Astrocyte (in vitro differentiated cells and primary cell): ENCODE measurements at regions not wholly inside any gene's neighbourhood (a gene's known extent, or its start where the extent isn't known, plus 50 kb on each side); places are given as distances from the start of the nearest gene placed in this dataset.
"Not testable (repeated sequence)": the region's sequence is repeated elsewhere in the genome, so short reads cannot be mapped to it uniquely, and the experiment has no call there.

Experiments used
- DNase-seq: peaks from one replicate; pipeline ENCODE4 v3.0.0-alpha.2; 2010; ENCODE audit warnings: low read depth
- FAIRE-seq: peaks from 2 replicates; lab custom pipeline; 2011; peaks lifted over from hg19 to GRCh38; lab: Jason Lieb, UNC
- H2AFZ ChIP-seq: 2 replicates; pipeline ENCODE4 v1.6.0; 2012; ENCODE audit warnings: low read depth, low read length, inconsistent platforms
- H3K27ac ChIP-seq: 2 replicates; pipeline ENCODE4 v1.5.1; 2011; ENCODE audit warnings: low read depth, low read length, inconsistent platforms
- H3K27me3 ChIP-seq: 2 replicates; pipeline ENCODE4 v1.6.0; 2011; ENCODE audit warnings: low read length, inconsistent platforms; ENCODE audit not compliant: insufficient read depth
- H3K36me3 ChIP-seq: 2 replicates; pipeline ENCODE4 v1.5.1; 2011; ENCODE audit warnings: low read length, inconsistent platforms; ENCODE audit not compliant: insufficient read depth
- H3K4me1 ChIP-seq: 2 replicates; pipeline ENCODE4 v1.5.1; 2011; ENCODE audit warnings: low read length, inconsistent platforms; ENCODE audit not compliant: insufficient read depth
- H3K4me2 ChIP-seq: 2 replicates; pipeline ENCODE4 v1.6.0; 2012; ENCODE audit warnings: low read length, inconsistent platforms
- H3K4me3 ChIP-seq: 2 replicates; pipeline ENCODE4 v1.5.1; 2011; ENCODE audit warnings: low read depth, mild to moderate bottlenecking, low read length, inconsistent platforms; ENCODE audit not compliant: insufficient read depth
- H3K79me2 ChIP-seq: 2 replicates; pipeline ENCODE4 v1.6.0; 2012; ENCODE audit warnings: mild to moderate bottlenecking, low read length, inconsistent platforms; ENCODE audit not compliant: insufficient read depth
- H3K9ac ChIP-seq: 2 replicates; pipeline ENCODE4 v1.6.0; 2012; ENCODE audit warnings: mild to moderate bottlenecking, low read length, inconsistent platforms
- H3K9me3 ChIP-seq: 2 replicates; pipeline ENCODE4 v1.5.1; 2012; ENCODE audit warnings: low read depth, mild to moderate bottlenecking, low read length, inconsistent platforms; ENCODE audit not compliant: insufficient read depth
- H4K20me1 ChIP-seq: 2 replicates; pipeline ENCODE4 v1.6.0; 2012; ENCODE audit warnings: low read length, inconsistent platforms; ENCODE audit not compliant: insufficient read depth
- H3K27ac Mint-ChIP-seq: one replicate; pipeline ENCODE4 v1.8.0; 2021; ENCODE audit warnings: mild to moderate bottlenecking, mixed read lengths; ENCODE audit not compliant: unreplicated experiment
- H3K27me3 Mint-ChIP-seq: one replicate; pipeline ENCODE4 v1.8.0; 2021; ENCODE audit warnings: low read depth, mixed read lengths; ENCODE audit not compliant: unreplicated experiment
- H3K36me3 Mint-ChIP-seq: one replicate; pipeline ENCODE4 v1.8.0; 2021; ENCODE audit warnings: low read depth, mixed read lengths; ENCODE audit not compliant: unreplicated experiment
- H3K4me1 Mint-ChIP-seq: one replicate; pipeline ENCODE4 v1.8.0; 2021; ENCODE audit warnings: low read depth, mixed read lengths; ENCODE audit not compliant: unreplicated experiment
- H3K4me3 Mint-ChIP-seq: one replicate; pipeline ENCODE4 v1.8.0; 2021; ENCODE audit warnings: mild to moderate bottlenecking, moderate library complexity, mixed read lengths; ENCODE audit not compliant: unreplicated experiment
- H3K9me3 Mint-ChIP-seq: one replicate; pipeline ENCODE4 v1.8.0; 2021; ENCODE audit warnings: mild to moderate bottlenecking, mixed read lengths; ENCODE audit not compliant: unreplicated experiment
- CTCF ChIP-seq: IDR thresholded peaks from 2 replicates; pipeline ENCODE4 v1.5.1; 2011; ENCODE audit warnings: low read depth, mild to moderate bottlenecking, inconsistent platforms, low read length, moderate library complexity; ENCODE audit not compliant: insufficient read depth
- EZH2 ChIP-seq: IDR thresholded peaks from 2 replicates; pipeline ENCODE4 v1.6.1; 2012; ENCODE audit warnings: mild to moderate bottlenecking, low read length, inconsistent platforms; ENCODE audit not compliant: insufficient read depth

GRCh38 chr6:156585859-156586258, 191.3 kb upstream of the ARID1B start:
- Histone ChIP-seq H4K20me1 (no peaks in the 10 kb centered on the region), H3K9me3 (no peaks in the 10 kb centered on the region), H3K4me3 (no peak overlapping the region), H3K4me1 (no peaks in the 10 kb centered on the region), H3K79me2 (no peaks in the 10 kb centered on the region), H3K9ac (no peak overlapping the region), H3K4me2 (no peak overlapping the region), H2AFZ (no peak overlapping the region), H3K36me3 (no peaks in the 10 kb centered on the region), H3K27me3 (no peaks in the 10 kb centered on the region), H3K27ac (no peak overlapping the region)
- DNase-seq (no peak), FAIRE-seq (no peak)
- Mint-ChIP-seq H3K4me3 (no peak overlapping the region), H3K27me3 (no peaks in the 10 kb centered on the region), H3K9me3 (peaks cover 2% of the 10 kb centered on the region), H3K27ac (no peak overlapping the region), H3K36me3 (no peaks in the 10 kb centered on the region), H3K4me1 (peaks cover 24% of the 10 kb centered on the region)
- no peak for TF ChIP-seq CTCF
- TF ChIP-seq EZH2: no peak

GRCh38 chr6:156584121-156584520, 193.1 kb upstream of the ARID1B start:
- not testable (repeated sequence) for H3K36me3 ChIP-seq, H3K27me3 Mint-ChIP-seq, H3K9me3 ChIP-seq, H3K9me3 Mint-ChIP-seq, H3K27ac ChIP-seq, H3K9ac ChIP-seq, H3K27ac Mint-ChIP-seq, H2AFZ ChIP-seq, H3K4me3 ChIP-seq, H3K4me1 ChIP-seq, H4K20me1 ChIP-seq, H3K4me2 ChIP-seq, H3K27me3 ChIP-seq, H3K36me3 Mint-ChIP-seq, H3K4me1 Mint-ChIP-seq, FAIRE-seq, H3K79me2 ChIP-seq, DNase-seq, H3K4me3 Mint-ChIP-seq

- Histone ChIP-seq H3K79me2 (no peaks in the 10 kb centered on the region), H3K4me1 (no peaks in the 10 kb centered on the region), H3K9ac (no peak overlapping the region), H3K36me3 (no peaks in the 10 kb centered on the region), H2AFZ (no peak overlapping the region), H3K9me3 (no peaks in the 10 kb centered on the region), H3K27ac (no peak overlapping the region), H3K4me2 (no peak overlapping the region), H3K27me3 (no peaks in the 10 kb centered on the region), H4K20me1 (no peaks in the 10 kb centered on the region), H3K4me3 (no peak overlapping the region)
- H3K9me3 Mint-ChIP-seq: peaks cover 15% of the 10 kb centered on the region
- DNase-seq (no peak), FAIRE-seq (no peak)
- no peaks in the 10 kb centered on the region for H3K27me3 Mint-ChIP-seq
- peaks cover 8% of the 10 kb centered on the region for H3K4me1 Mint-ChIP-seq
- no peak overlapping the region for H3K27ac Mint-ChIP-seq
- no peak overlapping the region for H3K4me3 Mint-ChIP-seq
- no peaks in the 10 kb centered on the region for H3K36me3 Mint-ChIP-seq
- no peak for TF ChIP-seq CTCF
- TF ChIP-seq EZH2: no peak
Observed at GRCh38 chr6:156583083-156583482, 194.1 kb upstream of the ARID1B start.
